Islet of Langerhans (tissue), 1 donor: ENCODE measurements at regions not wholly inside any gene's neighbourhood (a gene's known extent, or its start where the extent isn't known, plus 50 kb on each side); places are given as distances from the start of the nearest gene placed in this dataset.
A peak's percentile ranks its signal among the peaks of the same experiment; 100 is the strongest.

Experiments used
- FAIRE-seq: peaks from one replicate; lab custom pipeline; 2011; peaks lifted over from hg19 to GRCh38; lab: Jason Lieb, UNC

DNA sequence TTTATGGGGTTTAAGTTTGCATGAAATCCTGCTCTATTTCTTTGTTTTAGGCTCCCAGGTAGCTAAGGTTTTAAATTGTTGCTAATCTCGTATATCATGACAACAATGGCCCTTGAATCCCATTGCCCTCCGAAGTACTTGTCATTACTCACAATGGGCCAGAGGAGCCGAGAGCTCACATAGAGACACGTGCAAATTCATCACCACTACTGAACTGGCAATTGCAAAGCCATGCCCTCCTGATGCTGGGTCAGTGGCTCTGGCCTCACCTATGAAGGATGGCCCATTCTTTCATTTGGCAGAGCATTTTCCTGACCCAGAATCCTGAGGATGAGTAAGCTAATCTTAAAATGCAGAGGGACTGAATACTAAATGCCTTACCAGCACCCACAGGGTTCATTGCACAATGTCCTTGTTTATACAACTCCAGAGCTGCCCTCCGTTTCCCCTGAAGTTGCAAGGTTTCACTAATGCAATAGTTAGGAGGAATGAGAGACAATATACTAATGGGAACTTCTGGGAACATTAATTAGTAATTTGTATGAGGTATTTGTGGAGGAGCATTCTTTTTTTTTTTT lies 71.6 kb upstream of the GAREM1 start:
- no peak for FAIRE-seq

DNA sequence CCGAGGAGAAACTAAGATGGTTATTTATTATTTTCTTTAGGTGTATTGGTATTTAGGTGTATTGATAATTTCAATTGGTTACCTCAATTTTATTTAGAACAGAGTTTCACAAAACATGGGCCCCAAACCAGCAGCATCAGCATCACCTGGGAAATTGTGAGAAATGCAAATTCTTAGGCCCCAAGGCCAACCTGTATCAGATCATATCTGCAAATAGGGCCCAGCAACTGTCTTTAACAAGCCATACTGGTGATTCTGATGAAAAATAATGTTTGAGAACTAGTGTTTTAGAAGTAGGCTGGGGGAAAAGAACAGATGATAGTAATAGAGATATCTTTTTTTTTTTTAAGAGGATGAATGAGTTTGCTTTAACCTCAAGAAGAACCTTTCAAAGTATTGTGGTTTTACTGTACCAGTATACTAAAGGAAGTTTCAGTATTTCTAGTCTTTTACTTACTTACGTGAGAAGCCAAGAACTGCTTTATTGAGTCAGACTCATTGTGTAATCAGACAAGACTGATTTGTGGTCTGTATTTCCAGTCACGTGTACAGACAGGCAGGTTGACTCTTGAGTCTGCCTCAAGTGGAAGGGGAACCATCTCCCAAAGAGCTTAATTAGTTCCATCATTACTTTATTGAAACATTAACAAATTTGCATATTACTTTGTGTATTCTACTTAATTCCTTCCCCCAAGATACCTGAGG lies 60.4 kb upstream of the GAREM1 start:
- FAIRE-seq = no peak

DNA sequence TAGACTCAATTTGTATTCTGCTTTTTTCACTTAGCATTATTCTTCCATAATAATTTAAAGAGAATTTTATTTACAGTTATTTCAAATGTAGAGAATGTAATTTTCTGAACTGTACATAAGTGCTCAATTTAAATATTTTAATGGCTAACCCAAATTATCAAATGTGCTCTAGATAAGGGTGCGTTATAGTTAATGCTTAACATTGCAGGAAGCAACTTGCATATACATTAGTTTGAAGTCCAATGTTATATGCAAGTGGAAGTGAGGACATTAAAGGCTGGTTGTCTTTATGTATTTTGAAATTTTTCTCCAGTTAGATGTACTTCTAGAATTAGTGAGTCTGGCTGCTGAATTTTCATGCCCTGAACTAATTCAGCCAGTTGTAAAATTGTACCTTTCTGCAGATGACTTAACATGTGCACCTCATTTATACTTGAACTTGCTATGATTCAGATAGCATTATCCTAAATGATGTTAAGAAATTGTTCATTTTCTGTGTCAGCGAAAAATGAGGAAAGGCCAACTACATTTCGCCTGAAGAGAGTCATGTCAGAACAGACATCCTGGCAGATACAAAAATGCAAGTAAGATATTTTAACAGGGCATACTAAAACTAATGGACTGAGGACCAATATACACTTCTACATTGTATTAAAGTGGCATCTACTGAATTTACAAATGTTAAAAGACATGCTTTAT lies 59.2 kb upstream of the GAREM1 start:
- FAIRE-seq = peak; percentile 41

DNA sequence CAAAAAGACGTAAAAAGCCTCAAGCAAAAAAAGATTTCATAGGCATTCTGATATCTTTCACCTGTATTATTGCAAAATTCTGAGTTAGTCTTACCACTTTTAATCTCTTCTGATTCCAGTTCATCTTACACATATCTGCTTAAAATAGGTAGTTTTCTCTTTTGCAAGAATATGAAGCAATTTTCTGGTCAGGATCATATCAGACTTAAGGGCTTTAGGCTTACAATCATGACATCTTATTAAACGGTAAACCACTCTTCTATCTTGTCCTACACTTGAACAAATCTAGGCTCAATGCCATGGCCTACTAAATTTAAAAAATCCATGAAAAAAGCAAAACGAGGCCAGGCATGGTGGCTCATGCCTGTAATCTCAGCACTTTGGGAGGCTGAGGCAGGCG lies 50.1 kb upstream of the GAREM1 start:
- FAIRE-seq = no peak
